ENCODE measurements at regions not wholly inside any gene's neighbourhood (a gene's known extent, or its start where the extent isn't known, plus 50 kb on each side); places are given as distances from the start of the nearest gene placed in this dataset.

DNA sequence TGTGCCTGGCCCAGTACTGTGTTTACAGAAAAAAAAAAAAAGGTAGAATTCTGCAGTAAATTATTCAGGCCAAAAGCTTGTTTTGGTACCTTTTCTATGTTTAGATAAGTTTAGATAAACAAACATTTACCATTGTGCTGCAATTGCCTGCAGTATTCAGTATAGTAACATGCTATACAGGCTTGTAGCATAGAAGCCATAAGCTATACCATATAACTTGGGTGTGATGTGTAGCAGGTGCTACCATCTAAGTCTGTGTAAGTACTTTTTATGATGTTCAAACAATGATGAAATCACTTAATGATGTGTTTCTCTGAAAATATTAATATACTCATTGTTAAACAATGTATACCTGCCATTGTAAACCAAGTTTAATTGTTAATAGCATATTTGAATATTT, 241.6 kb upstream of the HS3ST1 start:
- Histone ChIP-seq H4K20me1 (ENCODE audit: insufficient read depth, low read length) (no peaks in the 10 kb centered on the region), H3K4me2 (ENCODE audit: low read length) (no peak overlapping the region), H3K9me3 (ENCODE audit: insufficient read depth, low read length) (no peaks in the 10 kb centered on the region), H3K36me3 (replicated peaks; ENCODE audit: low read depth, low read length) (no peaks in the 10 kb centered on the region), H3K27me3 (ENCODE audit: low read depth, low read length) (no peaks in the 10 kb centered on the region), H3K9ac (ENCODE audit: low read length) (no peak overlapping the region), H3K4me1 (ENCODE audit: low read length) (no peaks in the 10 kb centered on the region), H3K27ac (ENCODE audit: low read length) (no peak overlapping the region), H3K4me3 (ENCODE audit: low read length) (no peak overlapping the region), H2AFZ (ENCODE audit: low read depth, low read length) (no peak overlapping the region), H3K79me2 (ENCODE audit: low read length) (no peaks in the 10 kb centered on the region)
- TF ChIP-seq EZH2phosphoT487 (IDR thresholded peaks at IDR 0.05; ENCODE audit: low read depth): no peak
- TF ChIP-seq, protein P1, sequence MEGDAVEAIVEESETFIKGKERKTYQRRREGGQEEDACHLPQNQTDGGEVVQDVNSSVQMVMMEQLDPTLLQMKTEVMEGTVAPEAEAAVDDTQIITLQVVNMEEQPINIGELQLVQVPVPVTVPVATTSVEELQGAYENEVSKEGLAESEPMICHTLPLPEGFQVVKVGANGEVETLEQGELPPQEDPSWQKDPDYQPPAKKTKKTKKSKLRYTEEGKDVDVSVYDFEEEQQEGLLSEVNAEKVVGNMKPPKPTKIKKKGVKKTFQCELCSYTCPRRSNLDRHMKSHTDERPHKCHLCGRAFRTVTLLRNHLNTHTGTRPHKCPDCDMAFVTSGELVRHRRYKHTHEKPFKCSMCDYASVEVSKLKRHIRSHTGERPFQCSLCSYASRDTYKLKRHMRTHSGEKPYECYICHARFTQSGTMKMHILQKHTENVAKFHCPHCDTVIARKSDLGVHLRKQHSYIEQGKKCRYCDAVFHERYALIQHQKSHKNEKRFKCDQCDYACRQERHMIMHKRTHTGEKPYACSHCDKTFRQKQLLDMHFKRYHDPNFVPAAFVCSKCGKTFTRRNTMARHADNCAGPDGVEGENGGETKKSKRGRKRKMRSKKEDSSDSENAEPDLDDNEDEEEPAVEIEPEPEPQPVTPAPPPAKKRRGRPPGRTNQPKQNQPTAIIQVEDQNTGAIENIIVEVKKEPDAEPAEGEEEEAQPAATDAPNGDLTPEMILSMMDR (IDR thresholded peaks at IDR 0.05; ENCODE audit: low read depth, low read length): no peak

DNA sequence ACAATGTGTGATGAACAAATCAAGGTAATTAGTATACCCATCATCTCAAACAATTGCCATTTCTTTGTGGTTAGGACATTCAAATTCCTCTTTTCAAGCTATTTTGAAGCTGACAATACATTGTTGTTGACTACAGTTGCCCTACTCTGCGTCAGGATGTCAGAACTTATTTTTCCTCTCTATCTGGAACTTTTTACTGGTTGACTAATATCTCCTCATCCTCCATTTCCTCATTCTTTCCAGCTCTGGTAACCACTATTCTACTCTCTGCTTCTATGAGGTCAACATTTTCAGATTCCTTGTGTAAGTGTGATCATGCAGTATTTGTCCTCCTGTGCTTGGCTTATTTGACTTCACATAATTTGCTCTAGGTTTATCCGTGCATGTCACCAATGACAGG, 240.5 kb upstream of the HS3ST1 start:
- Histone ChIP-seq H2AFZ (ENCODE audit: low read depth, low read length) (no peak overlapping the region), H3K9ac (ENCODE audit: low read length) (no peak overlapping the region), H3K4me1 (ENCODE audit: low read length) (no peaks in the 10 kb centered on the region), H3K27me3 (ENCODE audit: low read depth, low read length) (no peaks in the 10 kb centered on the region), H3K36me3 (replicated peaks; ENCODE audit: low read depth, low read length) (no peaks in the 10 kb centered on the region), H4K20me1 (ENCODE audit: insufficient read depth, low read length) (no peaks in the 10 kb centered on the region), H3K9me3 (ENCODE audit: insufficient read depth, low read length) (no peaks in the 10 kb centered on the region), H3K79me2 (ENCODE audit: low read length) (no peaks in the 10 kb centered on the region), H3K4me3 (ENCODE audit: low read length) (no peak overlapping the region), H3K4me2 (ENCODE audit: low read length) (no peak overlapping the region), H3K27ac (ENCODE audit: low read length) (no peak overlapping the region)
- TF ChIP-seq, protein P1 (IDR thresholded peaks at IDR 0.05; ENCODE audit: low read depth, low read length): no peak
- no peak for TF ChIP-seq EZH2phosphoT487 (IDR thresholded peaks at IDR 0.05; ENCODE audit: low read depth)

DNA sequence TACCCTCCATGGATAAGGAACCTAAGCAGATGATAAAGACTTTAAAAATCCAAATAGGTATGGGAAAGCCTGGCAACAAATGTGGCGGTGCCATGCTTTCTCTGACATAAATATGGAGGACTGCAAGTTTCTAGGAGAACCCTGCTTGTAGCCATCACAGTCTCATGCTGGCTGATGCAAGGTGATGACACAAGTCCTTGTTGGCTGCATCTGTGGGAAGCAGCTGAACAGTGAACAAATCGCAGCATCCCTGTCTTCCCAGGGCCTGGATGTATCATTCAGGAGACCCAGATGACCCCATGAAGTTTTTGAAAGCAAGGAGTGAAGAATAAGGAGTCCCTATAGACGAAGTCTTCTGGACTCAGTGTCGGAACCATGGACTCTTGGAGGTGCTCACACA, 234.4 kb upstream of the HS3ST1 start:
- Histone ChIP-seq H3K4me1 (ENCODE audit: low read length) (no peaks in the 10 kb centered on the region), H4K20me1 (ENCODE audit: insufficient read depth, low read length) (no peaks in the 10 kb centered on the region), H3K4me2 (ENCODE audit: low read length) (no peak overlapping the region), H3K36me3 (replicated peaks; ENCODE audit: low read depth, low read length) (no peaks in the 10 kb centered on the region), H3K9me3 (ENCODE audit: insufficient read depth, low read length) (no peaks in the 10 kb centered on the region), H3K79me2 (ENCODE audit: low read length) (no peaks in the 10 kb centered on the region), H2AFZ (ENCODE audit: low read depth, low read length) (no peak overlapping the region), H3K9ac (ENCODE audit: low read length) (no peak overlapping the region), H3K27me3 (ENCODE audit: low read depth, low read length) (no peaks in the 10 kb centered on the region), H3K27ac (ENCODE audit: low read length) (no peak overlapping the region), H3K4me3 (ENCODE audit: low read length) (no peak overlapping the region)
- no peak for TF ChIP-seq EZH2phosphoT487 (IDR thresholded peaks at IDR 0.05; ENCODE audit: low read depth)

DNA sequence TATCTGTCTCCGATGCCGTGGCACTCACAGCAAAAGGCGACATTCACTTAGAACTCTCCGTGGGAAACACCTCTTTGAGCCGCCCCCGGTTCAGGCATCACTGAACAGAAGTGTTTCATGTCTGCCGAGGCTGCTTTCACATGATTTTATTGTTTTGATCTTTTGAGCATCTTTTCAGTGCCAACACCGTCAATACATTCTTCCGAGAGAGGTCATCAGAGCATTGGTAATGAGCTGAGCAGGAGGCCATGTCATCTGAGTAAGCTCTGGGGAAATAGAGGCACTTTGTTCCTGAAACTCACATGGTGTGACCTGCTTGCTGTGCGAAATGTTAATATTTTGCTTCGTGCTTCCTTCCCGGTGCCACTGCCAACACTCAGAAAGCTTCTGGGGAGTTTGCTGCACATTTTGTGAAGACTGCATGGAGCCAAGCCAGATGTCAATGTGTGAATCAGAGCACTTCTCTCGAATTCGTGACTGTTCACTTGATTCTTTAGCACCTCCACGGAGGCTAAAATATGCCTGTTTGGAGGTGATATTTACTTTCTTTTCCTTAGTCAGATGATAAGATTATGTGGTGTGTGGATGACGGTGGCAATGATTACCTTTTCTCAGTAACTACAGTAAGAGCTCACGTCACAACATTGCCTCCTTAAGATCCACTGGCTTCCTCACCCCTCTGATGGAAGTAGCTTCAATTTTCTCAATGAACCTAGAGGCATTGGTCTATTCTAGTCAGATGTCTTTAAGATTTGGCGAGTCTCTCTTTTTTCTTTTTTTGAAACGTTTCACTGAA, 222.3 kb upstream of the HS3ST1 start:
- TF ChIP-seq, protein P1 (IDR thresholded peaks at IDR 0.05; ENCODE audit: low read depth, low read length): no peak
- TF ChIP-seq EZH2phosphoT487 (IDR thresholded peaks at IDR 0.05; ENCODE audit: low read depth): no peak
- Histone ChIP-seq H2AFZ (ENCODE audit: low read depth, low read length) (no peak overlapping the region), H3K4me1 (ENCODE audit: low read length) (no peaks in the 10 kb centered on the region), H3K9me3 (ENCODE audit: insufficient read depth, low read length) (no peaks in the 10 kb centered on the region), H3K79me2 (ENCODE audit: low read length) (no peaks in the 10 kb centered on the region), H4K20me1 (ENCODE audit: insufficient read depth, low read length) (no peaks in the 10 kb centered on the region), H3K27ac (ENCODE audit: low read length) (no peak overlapping the region), H3K27me3 (ENCODE audit: low read depth, low read length) (no peaks in the 10 kb centered on the region), H3K9ac (ENCODE audit: low read length) (no peak overlapping the region), H3K4me3 (ENCODE audit: low read length) (no peak overlapping the region), H3K4me2 (ENCODE audit: low read length) (no peak overlapping the region), H3K36me3 (replicated peaks; ENCODE audit: low read depth, low read length) (no peaks in the 10 kb centered on the region)
